ENCODE measurements at regions not wholly inside any gene's neighbourhood (a gene's known extent, or its start where the extent isn't known, plus 50 kb on each side); places are given as distances from the start of the nearest gene placed in this dataset.

DNA sequence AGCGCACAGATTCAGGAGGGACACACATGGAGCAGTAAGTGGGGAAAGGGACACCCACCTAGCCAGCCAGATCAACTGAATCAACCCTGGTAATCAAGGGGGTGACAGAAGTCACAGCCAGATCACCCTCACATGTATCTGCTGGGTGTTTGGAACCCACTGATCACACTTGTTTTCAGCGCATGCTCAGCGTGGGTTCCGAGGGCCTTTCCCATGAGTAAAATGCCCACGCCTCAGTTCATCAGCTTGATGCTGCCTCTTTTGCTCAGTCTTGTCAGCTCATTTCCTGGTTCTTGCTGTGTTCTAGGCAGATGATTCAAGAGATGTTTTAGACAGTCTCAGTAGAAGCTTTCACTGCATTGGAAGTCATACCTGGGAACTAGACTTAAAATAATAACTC lies 123.2 kb upstream of the SLC30A5 start:
- H3K4me1 ChIP-seq (ENCODE audit: low read depth) = no peaks in the 10 kb centered on the region
- H3K9me3 ChIP-seq (ENCODE audit: low read depth) = no peaks in the 10 kb centered on the region
- H3K27me3 ChIP-seq = no peaks in the 10 kb centered on the region
- no peaks in the 10 kb centered on the region for H3K36me3 ChIP-seq
- no peak for DNase-seq (ENCODE audit: low read depth in 1 of 2, low spot score in 1 of 2)
- H3K27ac ChIP-seq = no peak overlapping the region
- H3K4me3 ChIP-seq = no peak overlapping the region
- TF ChIP-seq, protein P1, sequence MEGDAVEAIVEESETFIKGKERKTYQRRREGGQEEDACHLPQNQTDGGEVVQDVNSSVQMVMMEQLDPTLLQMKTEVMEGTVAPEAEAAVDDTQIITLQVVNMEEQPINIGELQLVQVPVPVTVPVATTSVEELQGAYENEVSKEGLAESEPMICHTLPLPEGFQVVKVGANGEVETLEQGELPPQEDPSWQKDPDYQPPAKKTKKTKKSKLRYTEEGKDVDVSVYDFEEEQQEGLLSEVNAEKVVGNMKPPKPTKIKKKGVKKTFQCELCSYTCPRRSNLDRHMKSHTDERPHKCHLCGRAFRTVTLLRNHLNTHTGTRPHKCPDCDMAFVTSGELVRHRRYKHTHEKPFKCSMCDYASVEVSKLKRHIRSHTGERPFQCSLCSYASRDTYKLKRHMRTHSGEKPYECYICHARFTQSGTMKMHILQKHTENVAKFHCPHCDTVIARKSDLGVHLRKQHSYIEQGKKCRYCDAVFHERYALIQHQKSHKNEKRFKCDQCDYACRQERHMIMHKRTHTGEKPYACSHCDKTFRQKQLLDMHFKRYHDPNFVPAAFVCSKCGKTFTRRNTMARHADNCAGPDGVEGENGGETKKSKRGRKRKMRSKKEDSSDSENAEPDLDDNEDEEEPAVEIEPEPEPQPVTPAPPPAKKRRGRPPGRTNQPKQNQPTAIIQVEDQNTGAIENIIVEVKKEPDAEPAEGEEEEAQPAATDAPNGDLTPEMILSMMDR (IDR thresholded peaks at IDR 0.05; ENCODE audit: low read depth, low read length) = no peak

DNA sequence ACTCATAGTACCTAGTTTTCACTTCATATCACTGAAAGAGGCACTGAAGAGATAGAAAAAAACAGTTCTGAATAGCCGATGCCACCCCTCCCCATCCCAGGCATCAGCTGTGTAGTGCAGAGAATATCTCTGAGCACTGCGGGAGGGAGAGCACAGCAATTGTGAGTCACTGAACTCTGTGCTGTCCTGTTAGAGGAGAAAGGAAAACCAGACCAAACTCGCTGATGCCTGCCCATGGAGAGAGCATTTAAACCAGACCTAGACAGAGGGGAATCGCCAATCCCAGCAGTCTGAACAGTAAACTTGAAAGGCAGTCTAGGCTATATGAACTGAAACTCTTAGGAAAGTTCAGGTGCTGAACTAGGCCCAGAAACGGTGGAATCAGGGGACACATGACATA lies 120.1 kb upstream of the SLC30A5 start:
- Histone ChIP-seq H3K4me3 (no peak overlapping the region), H3K27me3 (no peaks in the 10 kb centered on the region), H3K4me1 (ENCODE audit: low read depth) (no peaks in the 10 kb centered on the region), H3K36me3 (no peaks in the 10 kb centered on the region), H3K9me3 (ENCODE audit: low read depth) (no peaks in the 10 kb centered on the region), H3K27ac (no peak overlapping the region)
- TF ChIP-seq, protein P1 (IDR thresholded peaks at IDR 0.05; ENCODE audit: low read depth, low read length) = no peak
- DNase-seq (ENCODE audit: low read depth in 1 of 2, low spot score in 1 of 2) = no peak

- Histone ChIP-seq H3K27me3 (no peaks in the 10 kb centered on the region), H3K4me1 (ENCODE audit: low read depth) (no peaks in the 10 kb centered on the region), H3K9me3 (ENCODE audit: low read depth) (no peaks in the 10 kb centered on the region), H3K27ac (no peak overlapping the region), H3K36me3 (no peaks in the 10 kb centered on the region), H3K4me3 (no peak overlapping the region)
- DNase-seq (ENCODE audit: low read depth in 1 of 2, low spot score in 1 of 2) = no peak
- TF ChIP-seq, protein P1 (IDR thresholded peaks at IDR 0.05; ENCODE audit: low read depth, low read length) = no peak
Observed at GRCh38 chr5:68983043-68983442, 110.8 kb upstream of the SLC30A5 start.

GRCh38 chr5:68983959-68984358 lies 109.9 kb upstream of the SLC30A5 start:
- TF ChIP-seq, protein P1 (IDR thresholded peaks at IDR 0.05; ENCODE audit: low read depth, low read length) = no peak
- no peaks in the 10 kb centered on the region for H3K4me1 ChIP-seq (ENCODE audit: low read depth)
- H3K9me3 ChIP-seq (ENCODE audit: low read depth) = no peaks in the 10 kb centered on the region
- H3K27ac ChIP-seq = no peak overlapping the region
- no peaks in the 10 kb centered on the region for H3K27me3 ChIP-seq
- no peak for DNase-seq (ENCODE audit: low read depth in 1 of 2, low spot score in 1 of 2)
- no peaks in the 10 kb centered on the region for H3K36me3 ChIP-seq
- no peak overlapping the region for H3K4me3 ChIP-seq

DNA sequence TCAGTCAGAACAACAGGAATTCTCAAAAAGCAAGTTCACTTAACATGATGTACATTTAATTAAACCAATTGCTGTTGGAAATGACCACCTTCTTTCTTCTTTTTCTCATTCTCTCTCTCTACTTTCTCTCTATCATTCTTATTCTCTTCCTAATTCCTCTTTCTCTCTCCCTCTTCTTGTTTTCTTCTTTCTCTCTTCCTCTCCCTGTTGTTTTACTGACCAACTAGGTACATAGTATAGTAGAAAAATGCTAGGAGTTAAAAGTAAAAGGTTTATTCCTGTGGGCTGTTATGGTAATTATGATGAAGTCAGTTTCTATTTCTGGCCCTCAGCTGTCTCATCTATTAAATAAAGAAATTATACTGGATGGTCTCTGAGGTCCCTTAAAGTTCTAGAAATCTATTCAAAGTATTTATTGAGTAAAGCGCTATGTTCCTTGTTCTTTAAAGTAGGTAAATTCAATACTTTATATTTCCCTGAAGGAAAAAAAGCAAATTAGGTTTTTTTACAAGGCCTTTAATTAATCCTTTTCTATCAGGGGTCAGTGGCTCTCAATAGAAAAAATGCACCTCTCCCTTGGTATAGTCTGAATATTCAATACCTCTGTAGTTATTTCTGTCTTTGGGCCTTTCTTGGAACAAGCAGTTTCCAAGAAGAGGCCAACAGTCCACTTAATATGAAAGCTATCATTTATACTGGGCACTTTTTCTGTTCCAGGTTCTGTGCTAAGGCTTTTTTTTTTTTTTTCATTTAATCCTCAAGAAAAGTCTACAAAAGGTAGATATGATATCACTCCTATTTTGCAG lies 102.3 kb upstream of the SLC30A5 start:
- H3K27me3 ChIP-seq = no peaks in the 10 kb centered on the region
- TF ChIP-seq, protein P1 (IDR thresholded peaks at IDR 0.05; ENCODE audit: low read depth, low read length) = no peak
- no peaks in the 10 kb centered on the region for H3K36me3 ChIP-seq
- no peak for DNase-seq (ENCODE audit: low read depth in 1 of 2, low spot score in 1 of 2)
- no peak overlapping the region for H3K27ac ChIP-seq
- H3K4me3 ChIP-seq = no peak overlapping the region
- H3K9me3 ChIP-seq (ENCODE audit: low read depth) = no peaks in the 10 kb centered on the region
- no peaks in the 10 kb centered on the region for H3K4me1 ChIP-seq (ENCODE audit: low read depth)

Measured in cardiac muscle cell (in vitro differentiated cells and primary cell).